ENCODE measurements at regions not wholly inside any gene's neighbourhood (a gene's known extent, or its start where the extent isn't known, plus 50 kb on each side); places are given as distances from the start of the nearest gene placed in this dataset.
"Not testable (repeated sequence)": the region's sequence is repeated elsewhere in the genome, so short reads cannot be mapped to it uniquely, and the experiment has no call there.

GRCh38 chr11:122440811-122441665 is 214.5 kb upstream of the UBASH3B start:
- DNase-seq: no peak

GRCh38 chr11:122439866-122440810 is 215.4 kb upstream of the UBASH3B start:
- no peak for DNase-seq

- DNase-seq: no peak
These were observed 219.3 kb upstream of the UBASH3B start for GRCh38 chr11:122436188-122436555.

GRCh38 chr11:122435540-122436187 is 219.9 kb upstream of the UBASH3B start:
- DNase-seq: no peak

GRCh38 chr11:122434786-122435185 is 220.7 kb upstream of the UBASH3B start:
- DNase-seq: no peak

GRCh38 chr11:122430490-122430889 is 225.0 kb upstream of the UBASH3B start:
- no peak for DNase-seq

- no peak for DNase-seq
These were observed 229.4 kb upstream of the UBASH3B start for GRCh38 chr11:122426073-122426472.

GRCh38 chr11:122424636-122425035 is 230.9 kb upstream of the UBASH3B start:
- no peak for DNase-seq

GRCh38 chr11:122423886-122424285 is 231.6 kb upstream of the UBASH3B start:
- no peak for DNase-seq

- DNase-seq: no peak
These were observed 232.2 kb upstream of the UBASH3B start for GRCh38 chr11:122423273-122423672.

- no peak for DNase-seq
These were observed 232.8 kb upstream of the UBASH3B start for GRCh38 chr11:122422682-122423081.

GRCh38 chr11:122421702-122422101 is 233.8 kb upstream of the UBASH3B start:
- DNase-seq: no peak

- DNase-seq: no peak
These were observed 237.5 kb upstream of the UBASH3B start for GRCh38 chr11:122418032-122418431.

GRCh38 chr11:122414406-122415018 is 241.0 kb upstream of the UBASH3B start:
- no peak for DNase-seq

- DNase-seq: no peak
These were observed 241.8 kb upstream of the UBASH3B start for GRCh38 chr11:122413677-122414076.

- no peak for DNase-seq
These were observed 242.9 kb upstream of the UBASH3B start for GRCh38 chr11:122412581-122412980.

GRCh38 chr11:122406466-122406865 is 249.1 kb upstream of the UBASH3B start:
- no peak for DNase-seq

GRCh38 chr11:122405547-122406341 is 249.8 kb upstream of the UBASH3B start:
- DNase-seq: no peak

GRCh38 chr11:122404571-122404970 is 251.0 kb upstream of the UBASH3B start:
- no peak for DNase-seq

- not testable (repeated sequence) for DNase-seq
These were observed 253.9 kb upstream of the UBASH3B start for GRCh38 chr11:122401581-122401980.

GRCh38 chr11:122399375-122399774 is 256.1 kb upstream of the UBASH3B start:
- no peak for DNase-seq

GRCh38 chr11:122398851-122399250 is 256.7 kb upstream of the UBASH3B start:
- no peak for DNase-seq

Data from GDM1 (cell line).